Inferior parietal cortex (tissue), 1 donor: ENCODE measurements at regions not wholly inside any gene's neighbourhood (a gene's known extent, or its start where the extent isn't known, plus 50 kb on each side); places are given as distances from the start of the nearest gene placed in this dataset.

Source experiments
- DNase-seq: peaks from one replicate; pipeline ENCODE4 v3.0.0-alpha.2; 2016; ENCODE audit errors: extremely low spot score

- DNase-seq = no peak
Observed at GRCh38 chr11:115869780-115870431, 365.7 kb upstream of the CADM1 start.

GRCh38 chr11:115869131-115869530 lies 364.9 kb upstream of the CADM1 start:
- no peak for DNase-seq

GRCh38 chr11:115860246-115860645 lies 356.0 kb upstream of the CADM1 start:
- no peak for DNase-seq

- DNase-seq = no peak
Observed at GRCh38 chr11:115848611-115849010, 344.4 kb upstream of the CADM1 start.

- DNase-seq = no peak
Observed at GRCh38 chr11:115848080-115848479, 343.9 kb upstream of the CADM1 start.

- no peak for DNase-seq
Observed at GRCh38 chr11:115845872-115846271, 341.7 kb upstream of the CADM1 start.

- no peak for DNase-seq
Observed at GRCh38 chr11:115843685-115844084, 339.5 kb upstream of the CADM1 start.

- DNase-seq = no peak
Observed at GRCh38 chr11:115843111-115843510, 338.9 kb upstream of the CADM1 start.

GRCh38 chr11:115820026-115820425 lies 315.8 kb upstream of the CADM1 start:
- DNase-seq = no peak

GRCh38 chr11:115819014-115819413 lies 314.8 kb upstream of the CADM1 start:
- DNase-seq = no peak

GRCh38 chr11:115817844-115818468 lies 313.7 kb upstream of the CADM1 start:
- DNase-seq = no peak

- no peak for DNase-seq
Observed at GRCh38 chr11:115808351-115808940, 304.2 kb upstream of the CADM1 start.

GRCh38 chr11:115806056-115806455 lies 301.8 kb upstream of the CADM1 start:
- DNase-seq = no peak

- no peak for DNase-seq
Observed at GRCh38 chr11:115803073-115803740, 299.0 kb upstream of the CADM1 start.

GRCh38 chr11:115802641-115803040 lies 298.4 kb upstream of the CADM1 start:
- no peak for DNase-seq

GRCh38 chr11:115792903-115793302 lies 288.7 kb upstream of the CADM1 start:
- DNase-seq = no peak

GRCh38 chr11:115787302-115787701 lies 283.1 kb upstream of the CADM1 start:
- no peak for DNase-seq

GRCh38 chr11:115784796-115785521 lies 280.7 kb upstream of the CADM1 start:
- no peak for DNase-seq

GRCh38 chr11:115780646-115781362 lies 276.6 kb upstream of the CADM1 start:
- DNase-seq = no peak

GRCh38 chr11:115778928-115779650 lies 274.9 kb upstream of the CADM1 start:
- DNase-seq = no peak

- DNase-seq = no peak
Observed at GRCh38 chr11:115776916-115777315, 272.7 kb upstream of the CADM1 start.
